ENCODE measurements at regions not wholly inside any gene's neighbourhood (a gene's known extent, or its start where the extent isn't known, plus 50 kb on each side); places are given as distances from the start of the nearest gene placed in this dataset.

DNA sequence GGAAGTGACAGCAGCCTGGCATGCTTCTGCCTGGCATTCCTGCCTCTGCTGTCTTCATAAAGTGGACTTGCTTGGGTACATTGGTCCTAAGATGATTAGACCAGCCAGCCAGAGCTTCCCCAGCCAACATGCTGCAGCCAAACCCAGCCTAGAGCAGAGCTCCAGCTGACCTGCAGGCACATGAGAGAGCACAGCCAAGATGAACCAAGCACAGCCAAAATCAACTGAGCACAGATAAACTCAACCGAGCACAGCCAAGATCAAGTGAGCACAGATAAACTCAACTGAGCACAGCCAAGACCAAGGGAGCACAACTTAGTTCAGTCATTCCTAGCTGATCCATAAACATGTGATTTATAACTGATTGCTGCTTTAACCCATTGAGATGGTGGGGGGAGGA lies 266.5 kb downstream of the MSX2 start:
- TF ChIP-seq, protein P1, sequence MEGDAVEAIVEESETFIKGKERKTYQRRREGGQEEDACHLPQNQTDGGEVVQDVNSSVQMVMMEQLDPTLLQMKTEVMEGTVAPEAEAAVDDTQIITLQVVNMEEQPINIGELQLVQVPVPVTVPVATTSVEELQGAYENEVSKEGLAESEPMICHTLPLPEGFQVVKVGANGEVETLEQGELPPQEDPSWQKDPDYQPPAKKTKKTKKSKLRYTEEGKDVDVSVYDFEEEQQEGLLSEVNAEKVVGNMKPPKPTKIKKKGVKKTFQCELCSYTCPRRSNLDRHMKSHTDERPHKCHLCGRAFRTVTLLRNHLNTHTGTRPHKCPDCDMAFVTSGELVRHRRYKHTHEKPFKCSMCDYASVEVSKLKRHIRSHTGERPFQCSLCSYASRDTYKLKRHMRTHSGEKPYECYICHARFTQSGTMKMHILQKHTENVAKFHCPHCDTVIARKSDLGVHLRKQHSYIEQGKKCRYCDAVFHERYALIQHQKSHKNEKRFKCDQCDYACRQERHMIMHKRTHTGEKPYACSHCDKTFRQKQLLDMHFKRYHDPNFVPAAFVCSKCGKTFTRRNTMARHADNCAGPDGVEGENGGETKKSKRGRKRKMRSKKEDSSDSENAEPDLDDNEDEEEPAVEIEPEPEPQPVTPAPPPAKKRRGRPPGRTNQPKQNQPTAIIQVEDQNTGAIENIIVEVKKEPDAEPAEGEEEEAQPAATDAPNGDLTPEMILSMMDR (IDR thresholded peaks at IDR 0.05): no peak
- TF ChIP-seq EP300 (IDR thresholded peaks at IDR 0.05) (no peak), POLR2A (IDR thresholded peaks at IDR 0.05) (no peak)

All from sigmoid colon (tissue), 4 donors.